Stimulated activated naive CD8-positive, alpha-beta T cell treated with anti-CD3 and anti-CD28 coated beads, Interleukin-15, Interleukin-2, amounts not matched to agents 100 U/mL and 50 U/mL, for 24 hours (primary cell): ENCODE measurements at regions not wholly inside any gene's neighbourhood (a gene's known extent, or its start where the extent isn't known, plus 50 kb on each side); places are given as distances from the start of the nearest gene placed in this dataset.
"Not testable (repeated sequence)": the region's sequence is repeated elsewhere in the genome, so short reads cannot be mapped to it uniquely, and the experiment has no call there.

Experiments used
- ATAC-seq: fragments of 150-1000 bp; cut with Tn5 transposase; one replicate; pipeline ENCODE4 v1.10.0; 2021
- DNase-seq: peaks from one replicate; pipeline ENCODE4 v3.0.0; 2021

GRCh38 chr2:175872721-175873120 is 129.3 kb downstream of the LNPK start:
- ATAC-seq = no peak
- no peak for DNase-seq

GRCh38 chr2:175872005-175872348 is 130.1 kb downstream of the LNPK start:
- DNase-seq (no peak), ATAC-seq (no peak)

- no peak for ATAC-seq
- DNase-seq = no peak
Observed at GRCh38 chr2:175871331-175872004, 130.6 kb downstream of the LNPK start.

- ATAC-seq = no peak
- DNase-seq = no peak
Observed at GRCh38 chr2:175865716-175866115, 136.4 kb downstream of the LNPK start.

GRCh38 chr2:175864137-175864850 is 137.8 kb downstream of the LNPK start:
- no peak for ATAC-seq
- no peak for DNase-seq

GRCh38 chr2:175861958-175862357 is 140.1 kb downstream of the LNPK start:
- ATAC-seq (no peak), DNase-seq (no peak)

- no peak for DNase-seq
- ATAC-seq = no peak
Observed at GRCh38 chr2:175855794-175856453, 146.1 kb downstream of the LNPK start.

GRCh38 chr2:175855236-175855635 is 146.8 kb downstream of the LNPK start:
- DNase-seq = no peak
- no peak for ATAC-seq

- no peak for ATAC-seq
- no peak for DNase-seq
Observed at GRCh38 chr2:175854665-175855064, 147.4 kb downstream of the LNPK start.

GRCh38 chr2:175854129-175854528 is 147.9 kb downstream of the LNPK start:
- ATAC-seq = no peak
- DNase-seq = no peak

- ATAC-seq (no peak), DNase-seq (no peak)
Observed at GRCh38 chr2:175853616-175853890, 148.5 kb downstream of the LNPK start.

GRCh38 chr2:175852879-175853615 is 149.0 kb downstream of the LNPK start:
- no peak for ATAC-seq
- no peak for DNase-seq

- ATAC-seq (no peak), DNase-seq (no peak)
Observed at GRCh38 chr2:175847128-175847527, 154.9 kb downstream of the LNPK start.

- ATAC-seq = no peak
Observed at GRCh38 chr2:175844169-175844568, 157.9 kb downstream of the LNPK start.

GRCh38 chr2:175843625-175844024 is 158.4 kb downstream of the LNPK start:
- DNase-seq (no peak), ATAC-seq (no peak)

More at GRCh38 chr2:175844169-175844568, 157.9 kb downstream of the LNPK start:
- DNase-seq = no peak

GRCh38 chr2:175842996-175843395 is 159.1 kb downstream of the LNPK start:
- DNase-seq (no peak), ATAC-seq (no peak)

GRCh38 chr2:175840765-175841164 is 161.3 kb downstream of the LNPK start:
- DNase-seq, ATAC-seq: not testable (repeated sequence)

- ATAC-seq (no peak), DNase-seq (no peak)
Observed at GRCh38 chr2:175840256-175840655, 161.8 kb downstream of the LNPK start.

GRCh38 chr2:175838979-175839378 is 163.1 kb downstream of the LNPK start:
- no peak for DNase-seq
- no peak for ATAC-seq

- ATAC-seq (no peak), DNase-seq (no peak)
Observed at GRCh38 chr2:175837046-175837445, 165.0 kb downstream of the LNPK start.

GRCh38 chr2:175836361-175836760 is 165.7 kb downstream of the LNPK start:
- no peak for ATAC-seq
- no peak for DNase-seq

GRCh38 chr2:175834477-175834876 is 167.6 kb downstream of the LNPK start:
- DNase-seq (no peak), ATAC-seq (no peak)

- DNase-seq = no peak
Observed at GRCh38 chr2:175832866-175833265, 169.2 kb downstream of the LNPK start.

More at GRCh38 chr2:175832866-175833265, 169.2 kb downstream of the LNPK start:
- ATAC-seq = no peak
